Vagina (tissue), 2 donors: ENCODE measurements at regions not wholly inside any gene's neighbourhood (a gene's known extent, or its start where the extent isn't known, plus 50 kb on each side); places are given as distances from the start of the nearest gene placed in this dataset.

ENCODE experiments used
- CTCF ChIP-seq, 3 experiments: fragments of 450-650 bp in 2 of 3; fragments of 200-600 bp in 1 of 3; sonication (generic) in 1 of 3; IDR thresholded peaks; one replicate each; pipeline ENCODE4 v1.5.1; 2017 to 2019; ENCODE audit warnings: antibody characterized with exemption in 3 of 3, mild to moderate bottlenecking in 2 of 3, moderate library complexity in 2 of 3
- POLR2A ChIP-seq, 2 donors: fragments of 450-650 bp; IDR thresholded peaks; one replicate each; pipeline ENCODE4 v1.6.1; 2017; ENCODE audit warnings: antibody characterized with exemption in 2 of 2, mild to moderate bottlenecking in 2 of 2, moderate library complexity in 2 of 2
- POLR2AphosphoS5 ChIP-seq, 2 donors: sonication (generic); formaldehyde crosslinking; IDR thresholded peaks; one replicate each; pipeline ENCODE4 v1.9.0; 2017; ENCODE audit warnings: antibody characterized with exemption in 2 of 2, mild to moderate bottlenecking in 2 of 2, low read depth in 1 of 2; ENCODE audit not compliant: insufficient read depth in 1 of 2

- no peak for TF ChIP-seq CTCF (IDR thresholded peaks at IDR 0.05)
- no peak for TF ChIP-seq POLR2A (IDR thresholded peaks at IDR 0.05)
- no peak for TF ChIP-seq POLR2AphosphoS5 (IDR thresholded peaks at IDR 0.05; ENCODE audit: insufficient read depth in 1 of 2, low read depth in 1 of 2)
Observed at GRCh38 chr9:103399535-103399934, 404.4 kb downstream of the CYLC2 start.
